ENCODE measurements at regions not wholly inside any gene's neighbourhood (a gene's known extent, or its start where the extent isn't known, plus 50 kb on each side); places are given as distances from the start of the nearest gene placed in this dataset.
"Not testable (repeated sequence)": the region's sequence is repeated elsewhere in the genome, so short reads cannot be mapped to it uniquely, and the experiment has no call there.

DNA sequence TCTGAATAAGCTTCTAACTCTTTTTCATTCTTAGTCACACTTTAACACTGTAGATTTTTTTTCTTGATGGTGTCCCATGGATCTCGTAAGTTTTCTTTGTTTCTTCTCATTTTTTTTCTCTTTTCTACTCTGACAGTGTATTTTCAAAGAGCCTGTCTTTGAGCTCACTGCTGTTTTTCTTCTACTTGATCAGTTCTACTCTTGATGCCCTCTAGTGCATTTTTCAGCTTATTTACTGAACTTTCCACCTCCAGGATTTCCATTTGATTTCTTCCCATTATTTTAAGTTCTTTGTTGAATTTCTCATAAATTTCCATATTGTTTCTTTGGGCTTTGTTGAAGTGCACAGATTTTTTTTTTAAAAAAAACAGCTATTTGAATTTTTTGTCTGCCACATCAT, 2641.1 kb upstream of the DEFB115 start:
- Mint-ChIP-seq H3K9me3 (peaks cover 96% of the 10 kb centered on the region), H3K36me3 (ENCODE audit: low read depth) (no peaks in the 10 kb centered on the region), H3K27ac (no peak overlapping the region), H3K4me3 (no peak overlapping the region), H3K27me3 (ENCODE audit: low read depth, poor library complexity) (no peaks in the 10 kb centered on the region), H3K4me1 (no peaks in the 10 kb centered on the region)
- TF ChIP-seq, protein P1, sequence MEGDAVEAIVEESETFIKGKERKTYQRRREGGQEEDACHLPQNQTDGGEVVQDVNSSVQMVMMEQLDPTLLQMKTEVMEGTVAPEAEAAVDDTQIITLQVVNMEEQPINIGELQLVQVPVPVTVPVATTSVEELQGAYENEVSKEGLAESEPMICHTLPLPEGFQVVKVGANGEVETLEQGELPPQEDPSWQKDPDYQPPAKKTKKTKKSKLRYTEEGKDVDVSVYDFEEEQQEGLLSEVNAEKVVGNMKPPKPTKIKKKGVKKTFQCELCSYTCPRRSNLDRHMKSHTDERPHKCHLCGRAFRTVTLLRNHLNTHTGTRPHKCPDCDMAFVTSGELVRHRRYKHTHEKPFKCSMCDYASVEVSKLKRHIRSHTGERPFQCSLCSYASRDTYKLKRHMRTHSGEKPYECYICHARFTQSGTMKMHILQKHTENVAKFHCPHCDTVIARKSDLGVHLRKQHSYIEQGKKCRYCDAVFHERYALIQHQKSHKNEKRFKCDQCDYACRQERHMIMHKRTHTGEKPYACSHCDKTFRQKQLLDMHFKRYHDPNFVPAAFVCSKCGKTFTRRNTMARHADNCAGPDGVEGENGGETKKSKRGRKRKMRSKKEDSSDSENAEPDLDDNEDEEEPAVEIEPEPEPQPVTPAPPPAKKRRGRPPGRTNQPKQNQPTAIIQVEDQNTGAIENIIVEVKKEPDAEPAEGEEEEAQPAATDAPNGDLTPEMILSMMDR (IDR thresholded peaks at IDR 0.05): no peak
- no peak for DNase-seq

- not testable (repeated sequence) for DNase-seq; H3K27ac Mint-ChIP-seq; H3K36me3 Mint-ChIP-seq (ENCODE audit: low read depth); H3K4me3 Mint-ChIP-seq; H3K4me1 Mint-ChIP-seq; H3K27me3 Mint-ChIP-seq (ENCODE audit: low read depth, poor library complexity)
- peaks cover 91% of the 10 kb centered on the region for H3K9me3 Mint-ChIP-seq
These were observed 2637.4 kb upstream of the DEFB115 start for GRCh38 chr20:28619956-28620651.

DNA sequence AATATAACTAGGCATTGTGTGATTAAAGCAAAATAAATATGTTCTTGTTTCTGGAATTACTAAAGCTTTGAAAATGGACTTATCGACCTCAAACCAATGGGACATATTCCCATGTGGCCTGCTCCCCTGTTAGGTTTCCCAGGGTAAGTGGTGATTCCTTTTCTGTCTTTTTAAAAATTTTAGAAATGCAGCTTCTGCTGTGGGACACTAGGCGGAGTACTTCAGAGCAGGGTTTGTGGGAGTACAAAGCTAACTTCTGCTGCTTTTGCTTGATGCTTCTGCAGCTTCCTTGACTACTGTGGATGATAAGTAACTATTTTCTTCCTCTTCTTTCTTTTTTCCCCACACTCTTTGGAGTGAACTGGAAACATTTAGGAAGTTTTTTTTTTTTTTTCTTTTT, 2632.4 kb upstream of the DEFB115 start:
- not testable (repeated sequence) for H3K36me3 Mint-ChIP-seq (ENCODE audit: low read depth); H3K27ac Mint-ChIP-seq; H3K4me1 Mint-ChIP-seq; DNase-seq; H3K27me3 Mint-ChIP-seq (ENCODE audit: low read depth, poor library complexity); H3K4me3 Mint-ChIP-seq
- H3K9me3 Mint-ChIP-seq: peaks cover 83% of the 10 kb centered on the region

- not testable (repeated sequence) for H3K36me3 Mint-ChIP-seq (ENCODE audit: low read depth); H3K4me3 Mint-ChIP-seq; DNase-seq; H3K27me3 Mint-ChIP-seq (ENCODE audit: low read depth, poor library complexity); H3K4me1 Mint-ChIP-seq; H3K27ac Mint-ChIP-seq
- H3K9me3 Mint-ChIP-seq: peaks cover 61% of the 10 kb centered on the region
These were observed 2616.6 kb upstream of the DEFB115 start for GRCh38 chr20:28640831-28641230.
